ENCODE measurements at regions not wholly inside any gene's neighbourhood (a gene's known extent, or its start where the extent isn't known, plus 50 kb on each side); places are given as distances from the start of the nearest gene placed in this dataset.
"Not testable (repeated sequence)": the region's sequence is repeated elsewhere in the genome, so short reads cannot be mapped to it uniquely, and the experiment has no call there.

GRCh38 chr6:12356431-12356830 lies 66.3 kb downstream of the EDN1 start:
- no peak for TF ChIP-seq CTCF (IDR thresholded peaks at IDR 0.05; ENCODE audit: insufficient read depth, low read depth, low read length)
- no peak overlapping the region for H3K4me3 ChIP-seq (ENCODE audit: low read depth, low read length)
- DNase-seq (ENCODE audit: low read depth), result no peak

DNA sequence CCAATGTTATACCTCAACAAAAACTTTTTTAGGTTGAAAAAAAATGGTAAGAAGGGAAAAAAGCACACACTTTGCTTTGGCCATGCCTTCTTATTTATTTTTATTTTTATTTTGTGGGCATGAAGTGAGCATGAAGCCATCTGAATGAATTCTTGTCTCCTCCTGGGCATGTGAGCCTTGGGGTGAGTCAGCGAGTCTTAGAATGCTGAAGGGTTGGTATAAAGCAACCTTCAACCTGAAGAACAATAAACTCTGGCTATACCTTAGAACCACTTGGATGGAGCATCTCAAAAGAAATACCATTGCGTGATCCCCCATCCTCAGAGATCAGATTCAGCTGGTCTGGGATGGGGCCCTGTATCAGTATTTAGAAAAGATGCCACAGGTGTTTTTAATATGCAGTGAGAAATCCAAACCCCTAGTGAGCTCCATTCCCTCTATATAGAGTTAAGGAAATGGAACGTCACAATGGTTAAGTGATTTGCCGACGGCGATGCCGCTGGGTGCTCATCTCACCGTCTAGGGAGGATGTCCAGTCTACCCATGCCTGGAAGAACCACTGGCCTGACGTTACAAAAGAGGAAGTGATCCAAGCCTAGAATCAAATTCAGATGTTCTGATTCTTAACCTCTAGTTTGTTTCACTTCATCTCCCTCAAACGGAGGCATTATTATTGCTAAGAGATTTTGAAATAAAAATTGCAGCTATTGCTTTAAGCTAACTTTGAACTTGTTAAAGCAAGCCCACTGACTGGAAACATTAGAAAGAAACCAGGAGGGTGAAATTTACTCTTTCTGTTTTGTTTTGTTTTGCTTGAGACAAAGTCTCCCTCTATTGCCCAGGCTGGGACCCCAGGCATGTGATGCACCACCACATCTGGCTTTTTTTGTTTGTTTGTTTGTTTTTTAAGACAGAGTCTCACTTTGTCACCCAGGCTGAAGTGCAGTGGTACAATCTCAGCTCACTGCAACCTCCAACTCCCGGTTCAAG lies 67.1 kb downstream of the EDN1 start:
- DNase-seq (ENCODE audit: low read depth), result no peak
- no peak overlapping the region for H3K4me3 ChIP-seq (ENCODE audit: low read depth, low read length)
- no peak for TF ChIP-seq CTCF (IDR thresholded peaks at IDR 0.05; ENCODE audit: insufficient read depth, low read depth, low read length)

GRCh38 chr6:12359036-12359435 lies 68.9 kb downstream of the EDN1 start:
- no peak for TF ChIP-seq CTCF (IDR thresholded peaks at IDR 0.05; ENCODE audit: insufficient read depth, low read depth, low read length)
- no peak for DNase-seq (ENCODE audit: low read depth)
- H3K4me3 ChIP-seq (ENCODE audit: low read depth, low read length), result no peak overlapping the region

- TF ChIP-seq CTCF (IDR thresholded peaks at IDR 0.05; ENCODE audit: insufficient read depth, low read depth, low read length), result no peak
- no peak for DNase-seq (ENCODE audit: low read depth)
Observed at GRCh38 chr6:12361042-12361765, 71.0 kb downstream of the EDN1 start.

GRCh38 chr6:12363277-12363650 lies 73.1 kb downstream of the EDN1 start:
- H3K4me3 ChIP-seq (ENCODE audit: low read depth, low read length); DNase-seq (ENCODE audit: low read depth): not testable (repeated sequence)

More at GRCh38 chr6:12361042-12361765, 71.0 kb downstream of the EDN1 start:
- H3K4me3 ChIP-seq (ENCODE audit: low read depth, low read length), result no peak overlapping the region

GRCh38 chr6:12363651-12364381 lies 73.7 kb downstream of the EDN1 start:
- DNase-seq (ENCODE audit: low read depth), result no peak
- H3K4me3 ChIP-seq (ENCODE audit: low read depth, low read length), result no peak overlapping the region
- TF ChIP-seq CTCF (IDR thresholded peaks at IDR 0.05; ENCODE audit: insufficient read depth, low read depth, low read length), result no peak

GRCh38 chr6:12364621-12365020 lies 74.5 kb downstream of the EDN1 start:
- DNase-seq (ENCODE audit: low read depth), result no peak
- H3K4me3 ChIP-seq (ENCODE audit: low read depth, low read length), result no peak overlapping the region
- no peak for TF ChIP-seq CTCF (IDR thresholded peaks at IDR 0.05; ENCODE audit: insufficient read depth, low read depth, low read length)
